GM23248 (cell line): ENCODE measurements at regions not wholly inside any gene's neighbourhood (a gene's known extent, or its start where the extent isn't known, plus 50 kb on each side); places are given as distances from the start of the nearest gene placed in this dataset.

Source experiments
- EZH2 ChIP-seq: fragments of 200-600 bp; sonication (generic); IDR thresholded peaks from 2 replicates; pipeline ENCODE4 v1.6.1; 2018; ENCODE audit warnings: antibody characterized with exemption, mild to moderate bottlenecking; ENCODE audit not compliant: insufficient read depth, poor library complexity, severe bottlenecking
- EZH2phosphoT487 ChIP-seq: fragments of 200-600 bp; sonication (generic); IDR thresholded peaks from 2 replicates; pipeline ENCODE4 v1.6.1; 2018; ENCODE audit warnings: antibody characterized with exemption, moderate library complexity, mild to moderate bottlenecking, low read depth; ENCODE audit not compliant: insufficient read depth

- TF ChIP-seq EZH2 (no peak), EZH2phosphoT487 (no peak)
Observed at GRCh38 chr14:42931308-42931707, 1324.6 kb downstream of the LRFN5 start.
